ENCODE measurements at regions not wholly inside any gene's neighbourhood (a gene's known extent, or its start where the extent isn't known, plus 50 kb on each side); places are given as distances from the start of the nearest gene placed in this dataset.

GRCh38 chr6:71544906-71545305, 256.3 kb downstream of the OGFRL1 start:
- TF ChIP-seq CTCF (IDR thresholded peaks at IDR 0.05), result no peak
- TF ChIP-seq POLR2A (IDR thresholded peaks at IDR 0.05), result no peak
- ATAC-seq, result no peak
- intact Hi-C loops (cut with DNase I), result no loop called here

GRCh38 chr6:71545905-71546304, 257.3 kb downstream of the OGFRL1 start:
- no peak for DNase-seq
- TF ChIP-seq POLR2A (IDR thresholded peaks at IDR 0.05) (no peak), CTCF (IDR thresholded peaks at IDR 0.05) (no peak)
- no peak for ATAC-seq
- intact Hi-C loops (cut with DNase I), result no loop called here
- WGBS (ENCODE audit: insufficient coverage, low coverage, low lambda C conversion rate, missing lambda C conversion rate), result 65% methylated on average over 3 of the region's 3 CpGs
- Histone ChIP-seq H3K27me3 (no peaks in the 10 kb centered on the region), H3K4me3 (no peak overlapping the region), H3K27ac (no peak overlapping the region), H3K9me3 (no peaks in the 10 kb centered on the region), H3K4me1 (no peaks in the 10 kb centered on the region), H3K36me3 (no peaks in the 10 kb centered on the region)

More at GRCh38 chr6:71544906-71545305, 256.3 kb downstream of the OGFRL1 start:
- H3K36me3 ChIP-seq, result no peaks in the 10 kb centered on the region
- H3K4me1 ChIP-seq, result no peaks in the 10 kb centered on the region
- DNase-seq, result no peak
- no peaks in the 10 kb centered on the region for H3K27me3 ChIP-seq
- no peak overlapping the region for H3K27ac ChIP-seq
- no peaks in the 10 kb centered on the region for H3K9me3 ChIP-seq
- H3K4me3 ChIP-seq, result no peak overlapping the region

- WGBS (ENCODE audit: insufficient coverage, low coverage, low lambda C conversion rate, missing lambda C conversion rate), result no CpG with 5 or more reads among the region's 3 CpGs
- intact Hi-C loops (cut with DNase I), result no loop called here
- ATAC-seq, result no peak
Measured at GRCh38 chr6:71551798-71552197, 263.2 kb downstream of the OGFRL1 start.

GRCh38 chr6:71556141-71556540, 267.5 kb downstream of the OGFRL1 start:
- Histone ChIP-seq H3K27ac (no peak overlapping the region), H3K4me1 (no peaks in the 10 kb centered on the region), H3K9me3 (no peaks in the 10 kb centered on the region), H3K27me3 (no peaks in the 10 kb centered on the region), H3K36me3 (no peaks in the 10 kb centered on the region), H3K4me3 (no peak overlapping the region)
- intact Hi-C loops (cut with DNase I), result no loop called here
- DNase-seq (no peak), ATAC-seq (no peak)
- 75% methylated on average over 1 of the region's 4 CpGs for WGBS (ENCODE audit: insufficient coverage, low coverage, low lambda C conversion rate, missing lambda C conversion rate)
- no peak for TF ChIP-seq CTCF (IDR thresholded peaks at IDR 0.05)
- no peak for TF ChIP-seq POLR2A (IDR thresholded peaks at IDR 0.05)

More at GRCh38 chr6:71551798-71552197, 263.2 kb downstream of the OGFRL1 start:
- Histone ChIP-seq H3K4me3 (no peak overlapping the region), H3K36me3 (no peaks in the 10 kb centered on the region), H3K27me3 (no peaks in the 10 kb centered on the region), H3K27ac (no peak overlapping the region), H3K4me1 (no peaks in the 10 kb centered on the region), H3K9me3 (no peaks in the 10 kb centered on the region)
- no peak for TF ChIP-seq POLR2A (IDR thresholded peaks at IDR 0.05)
- no peak for TF ChIP-seq CTCF (IDR thresholded peaks at IDR 0.05)
- no peak for DNase-seq

- ATAC-seq (no peak), DNase-seq (no peak)
- no peaks in the 10 kb centered on the region for H3K4me1 ChIP-seq
- H3K36me3 ChIP-seq, result no peaks in the 10 kb centered on the region
- no peak overlapping the region for H3K27ac ChIP-seq
- no peaks in the 10 kb centered on the region for H3K9me3 ChIP-seq
- no peak for TF ChIP-seq CTCF (IDR thresholded peaks at IDR 0.05)
- TF ChIP-seq POLR2A (IDR thresholded peaks at IDR 0.05), result no peak
- no peaks in the 10 kb centered on the region for H3K27me3 ChIP-seq
- H3K4me3 ChIP-seq, result no peak overlapping the region
- intact Hi-C loops (cut with DNase I), result no loop called here
- 77% methylated on average over 1 of the region's 1 CpG for WGBS (ENCODE audit: insufficient coverage, low coverage, low lambda C conversion rate, missing lambda C conversion rate)
Measured at GRCh38 chr6:71558974-71559373, 270.4 kb downstream of the OGFRL1 start.
